Choroid plexus epithelial cell (primary cell): ENCODE measurements at regions not wholly inside any gene's neighbourhood (a gene's known extent, or its start where the extent isn't known, plus 50 kb on each side); places are given as distances from the start of the nearest gene placed in this dataset.

Experiments used
- DNase-seq: peaks from one replicate; pipeline ENCODE4 v3.0.0-alpha.2; 2010; ENCODE audit warnings: low read depth
- H3K4me3 ChIP-seq: 2 replicates; pipeline ENCODE4 v1.5.1; 2011; ENCODE audit warnings: low read depth, mild to moderate bottlenecking, control low read depth, low read length, moderate library complexity
- TF ChIP-seq, protein P1 (sequence below): conservative IDR thresholded peaks from 2 replicates; pipeline ENCODE4 v1.5.1; 2011; ENCODE audit warnings: low read depth, mild to moderate bottlenecking, control low read depth, inconsistent platforms, low read length, moderate library complexity

- TF ChIP-seq, protein P1, sequence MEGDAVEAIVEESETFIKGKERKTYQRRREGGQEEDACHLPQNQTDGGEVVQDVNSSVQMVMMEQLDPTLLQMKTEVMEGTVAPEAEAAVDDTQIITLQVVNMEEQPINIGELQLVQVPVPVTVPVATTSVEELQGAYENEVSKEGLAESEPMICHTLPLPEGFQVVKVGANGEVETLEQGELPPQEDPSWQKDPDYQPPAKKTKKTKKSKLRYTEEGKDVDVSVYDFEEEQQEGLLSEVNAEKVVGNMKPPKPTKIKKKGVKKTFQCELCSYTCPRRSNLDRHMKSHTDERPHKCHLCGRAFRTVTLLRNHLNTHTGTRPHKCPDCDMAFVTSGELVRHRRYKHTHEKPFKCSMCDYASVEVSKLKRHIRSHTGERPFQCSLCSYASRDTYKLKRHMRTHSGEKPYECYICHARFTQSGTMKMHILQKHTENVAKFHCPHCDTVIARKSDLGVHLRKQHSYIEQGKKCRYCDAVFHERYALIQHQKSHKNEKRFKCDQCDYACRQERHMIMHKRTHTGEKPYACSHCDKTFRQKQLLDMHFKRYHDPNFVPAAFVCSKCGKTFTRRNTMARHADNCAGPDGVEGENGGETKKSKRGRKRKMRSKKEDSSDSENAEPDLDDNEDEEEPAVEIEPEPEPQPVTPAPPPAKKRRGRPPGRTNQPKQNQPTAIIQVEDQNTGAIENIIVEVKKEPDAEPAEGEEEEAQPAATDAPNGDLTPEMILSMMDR = no peak
- H3K4me3 ChIP-seq = no peak overlapping the region
- DNase-seq = no peak
Measured at GRCh38 chr5:82809420-82810143, 267.6 kb downstream of the TMEM167A start.

GRCh38 chr5:82808960-82809359, 268.2 kb downstream of the TMEM167A start:
- TF ChIP-seq, protein P1 = no peak
- peak; percentile 71 for DNase-seq

GRCh38 chr5:82807021-82807420, 270.2 kb downstream of the TMEM167A start:
- no peak overlapping the region for H3K4me3 ChIP-seq
- TF ChIP-seq, protein P1 = no peak
- no peak for DNase-seq

More at GRCh38 chr5:82808960-82809359, 268.2 kb downstream of the TMEM167A start:
- H3K4me3 ChIP-seq = no peak overlapping the region

DNA sequence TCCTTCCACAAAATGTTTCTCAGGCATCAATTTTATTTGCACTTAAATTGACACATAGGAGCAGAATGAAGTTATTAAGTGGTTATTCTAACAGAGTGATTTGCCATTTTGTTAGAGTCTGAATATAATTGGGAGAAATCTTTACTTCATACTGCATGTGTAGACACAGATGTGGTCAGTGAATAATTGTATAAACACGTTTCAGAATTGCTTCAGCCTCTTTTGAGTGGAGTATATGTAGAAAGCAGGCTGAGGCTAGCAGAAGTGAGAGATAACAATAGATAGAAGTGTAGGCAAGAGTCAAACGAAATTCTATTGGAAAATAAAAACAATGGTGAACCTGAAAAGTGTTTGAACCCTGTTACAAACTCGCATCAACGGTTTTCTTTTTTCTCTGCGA, 270.7 kb downstream of the TMEM167A start:
- TF ChIP-seq, protein P1 = no peak
- DNase-seq = peak; percentile 51
- no peak overlapping the region for H3K4me3 ChIP-seq

DNA sequence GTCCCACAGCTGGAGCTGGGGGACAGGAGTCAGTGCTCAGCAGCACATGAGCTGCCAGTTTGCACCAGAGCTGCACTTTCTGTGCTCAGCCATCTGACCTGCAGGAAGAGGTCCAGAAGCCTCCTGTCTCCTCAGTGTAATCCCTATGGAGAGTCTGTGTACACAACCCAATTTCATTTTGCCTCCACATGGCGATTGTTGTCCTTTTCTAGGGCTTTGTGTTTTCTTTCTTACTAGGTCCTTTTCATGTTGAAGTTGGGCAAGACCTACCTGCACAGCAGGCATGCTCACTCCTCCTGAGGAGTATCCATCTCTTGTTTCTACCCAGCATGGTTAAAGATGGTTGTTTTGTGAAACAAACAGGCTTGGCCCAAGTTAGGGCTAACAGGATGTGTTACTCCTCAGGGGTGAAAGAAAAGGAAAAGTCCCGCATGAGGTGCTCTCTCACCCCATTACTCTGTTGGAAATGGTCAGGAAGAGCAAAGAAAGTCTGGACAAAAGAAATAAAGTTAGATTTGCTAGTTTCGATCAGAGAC, 273.0 kb downstream of the TMEM167A start:
- DNase-seq = no peak
- TF ChIP-seq, protein P1 = no peak
- H3K4me3 ChIP-seq = no peak overlapping the region

DNA sequence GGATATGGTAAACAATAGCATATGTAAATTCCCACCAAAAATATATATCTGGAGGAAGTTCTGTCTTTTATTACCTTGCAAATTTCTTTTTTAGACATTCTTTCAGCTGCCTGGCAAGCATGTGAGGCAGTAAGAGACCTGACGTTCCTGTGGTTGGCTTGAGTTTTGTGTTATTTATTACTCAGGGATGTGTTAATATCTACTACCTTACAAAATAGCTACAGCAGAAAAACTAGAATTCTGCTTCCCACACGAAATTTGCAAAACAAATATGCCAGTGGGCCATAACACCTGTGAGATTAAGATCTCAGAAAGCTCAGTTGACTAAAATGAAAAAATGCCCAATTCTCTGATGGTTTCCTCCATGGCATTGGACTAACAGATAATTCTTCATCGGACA, 274.2 kb downstream of the TMEM167A start:
- DNase-seq = no peak
- no peak overlapping the region for H3K4me3 ChIP-seq
- TF ChIP-seq, protein P1 = no peak

DNA sequence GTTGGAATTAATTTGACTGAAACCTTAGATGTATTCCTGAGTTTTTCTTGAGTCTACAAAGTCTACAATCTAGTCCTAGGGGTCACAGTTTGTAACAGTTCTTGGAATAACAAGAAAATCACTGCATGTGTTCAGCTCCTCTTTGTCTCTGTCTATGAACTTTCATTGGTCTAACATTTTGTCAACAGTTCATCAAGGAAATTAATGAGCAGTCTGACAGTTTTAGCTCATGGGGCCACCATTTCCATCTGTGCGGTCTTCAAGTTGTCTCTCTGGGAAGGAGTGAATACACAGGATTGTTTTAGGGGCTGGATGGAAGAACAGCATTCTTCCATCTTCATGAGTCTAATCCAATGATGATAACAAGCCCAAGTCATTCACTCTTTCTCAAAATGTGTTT, 276.4 kb downstream of the TMEM167A start:
- no peak for DNase-seq
- no peak overlapping the region for H3K4me3 ChIP-seq
- TF ChIP-seq, protein P1 = no peak
